ENCODE measurements at regions not wholly inside any gene's neighbourhood (a gene's known extent, or its start where the extent isn't known, plus 50 kb on each side); places are given as distances from the start of the nearest gene placed in this dataset.

DNA sequence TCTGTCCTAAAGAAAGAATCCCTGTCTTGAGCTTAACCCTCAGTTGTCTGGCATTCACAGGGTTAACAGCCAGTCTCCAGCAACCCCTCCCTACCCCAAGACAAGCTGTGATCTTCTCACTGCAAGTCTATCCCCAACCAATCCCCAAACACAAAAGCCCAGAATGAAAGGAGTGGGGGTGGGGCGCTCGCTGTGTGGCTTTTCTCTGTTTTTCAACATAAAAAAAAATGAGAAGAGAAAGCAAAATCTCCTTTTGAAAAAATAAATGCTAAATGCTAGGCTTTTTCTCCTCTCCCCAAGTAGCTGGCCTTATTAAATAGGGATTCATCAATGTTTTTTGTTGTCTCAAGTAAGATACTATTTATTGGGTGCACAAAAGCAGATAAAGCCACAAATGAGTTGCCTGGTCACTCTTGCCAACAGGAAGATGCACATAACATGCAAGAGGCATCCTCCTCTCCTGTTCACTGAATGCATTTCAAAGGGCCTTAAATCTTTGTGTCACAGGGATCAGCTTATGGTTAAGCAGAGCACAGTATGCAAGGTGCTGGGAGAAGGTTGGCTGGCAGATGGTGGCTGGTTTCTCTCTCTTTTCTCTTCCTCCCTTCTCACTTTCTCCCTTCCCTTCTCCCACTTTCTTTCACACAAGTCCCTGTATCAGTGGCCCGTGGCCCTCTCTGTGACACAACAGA, 225.6 kb downstream of the CMPK2 start:
- H3K36me3 ChIP-seq (replicated peaks in 1 of 2; ENCODE audit: control extremely low read depth in 1 of 2, control insufficient read depth in 1 of 2, extremely low read depth in 1 of 2, insufficient read depth in 2 of 2, low read length in 1 of 2), result no peaks in the 10 kb centered on the region
- no peaks in the 10 kb centered on the region for H3K4me1 Mint-ChIP-seq
- H3K27ac Mint-ChIP-seq, result no peak overlapping the region
- no peak overlapping the region for H2AFZ ChIP-seq (ENCODE audit: insufficient read depth, low read depth, low read length, poor library complexity, severe bottlenecking)
- H3K27ac ChIP-seq (ENCODE audit: low read length in 2 of 2), result no peak overlapping the region
- no peak overlapping the region for H3K4me3 ChIP-seq (ENCODE audit: control extremely low read depth in 1 of 5, extremely low read depth in 1 of 5, insufficient read depth in 1 of 5, low read depth in 2 of 5, low read length in 4 of 5)
- intact Hi-C loops (cut with micrococcal nuclease), result no loop called here
- DNase-seq (no peak), ATAC-seq (ENCODE audit: low read depth) (no peak)
- H3K79me2 ChIP-seq (ENCODE audit: control insufficient read depth, insufficient read depth, low read length), result no peaks in the 10 kb centered on the region
- no peaks in the 10 kb centered on the region for H3K4me1 ChIP-seq (ENCODE audit: control insufficient read depth in 2 of 2, insufficient read depth in 2 of 2, low read length in 2 of 2)
- no peak overlapping the region for H3K4me2 ChIP-seq (replicated peaks; ENCODE audit: low read depth, low read length, poor library complexity, severe bottlenecking)
- H4K20me1 ChIP-seq (ENCODE audit: control insufficient read depth, insufficient read depth, low read length, poor library complexity, severe bottlenecking), result no peaks in the 10 kb centered on the region
- no peaks in the 10 kb centered on the region for H3K9me3 Mint-ChIP-seq (ENCODE audit: insufficient read depth)
- H3K9ac ChIP-seq (ENCODE audit: low read length), result no peak overlapping the region
- WGBS (ENCODE audit: insufficient coverage), result no CpG with 5 or more reads among the region's 3 CpGs
- H3K4me3 Mint-ChIP-seq, result no peak overlapping the region
- CTCF ChIA-PET, result no interaction called here
- H3K27me3 Mint-ChIP-seq, result peaks cover 7% of the 10 kb centered on the region
- H3K27me3 ChIP-seq (replicated peaks in 1 of 4; ENCODE audit: control extremely low read depth in 1 of 4, control insufficient read depth in 3 of 4, insufficient read depth in 4 of 4, low read length in 3 of 4), result peaks cover 0 to 3% (median 0%) of the 10 kb centered on the region in 4 experiments
- no peaks in the 10 kb centered on the region for H3K9me3 ChIP-seq (ENCODE audit: control extremely low read depth in 1 of 3, control insufficient read depth in 2 of 3, insufficient read depth in 1 of 3, low read length in 2 of 3)
- POLR2A ChIA-PET, result no interaction called here
- TF ChIP-seq, protein P1, sequence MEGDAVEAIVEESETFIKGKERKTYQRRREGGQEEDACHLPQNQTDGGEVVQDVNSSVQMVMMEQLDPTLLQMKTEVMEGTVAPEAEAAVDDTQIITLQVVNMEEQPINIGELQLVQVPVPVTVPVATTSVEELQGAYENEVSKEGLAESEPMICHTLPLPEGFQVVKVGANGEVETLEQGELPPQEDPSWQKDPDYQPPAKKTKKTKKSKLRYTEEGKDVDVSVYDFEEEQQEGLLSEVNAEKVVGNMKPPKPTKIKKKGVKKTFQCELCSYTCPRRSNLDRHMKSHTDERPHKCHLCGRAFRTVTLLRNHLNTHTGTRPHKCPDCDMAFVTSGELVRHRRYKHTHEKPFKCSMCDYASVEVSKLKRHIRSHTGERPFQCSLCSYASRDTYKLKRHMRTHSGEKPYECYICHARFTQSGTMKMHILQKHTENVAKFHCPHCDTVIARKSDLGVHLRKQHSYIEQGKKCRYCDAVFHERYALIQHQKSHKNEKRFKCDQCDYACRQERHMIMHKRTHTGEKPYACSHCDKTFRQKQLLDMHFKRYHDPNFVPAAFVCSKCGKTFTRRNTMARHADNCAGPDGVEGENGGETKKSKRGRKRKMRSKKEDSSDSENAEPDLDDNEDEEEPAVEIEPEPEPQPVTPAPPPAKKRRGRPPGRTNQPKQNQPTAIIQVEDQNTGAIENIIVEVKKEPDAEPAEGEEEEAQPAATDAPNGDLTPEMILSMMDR (IDR thresholded peaks at IDR 0.05), result no peak
- TF ChIP-seq EZH2 (IDR thresholded peaks at IDR 0.05; ENCODE audit: borderline replicate concordance, insufficient read depth, low read depth, low read length, poor library complexity, severe bottlenecking), result no peak

DNA sequence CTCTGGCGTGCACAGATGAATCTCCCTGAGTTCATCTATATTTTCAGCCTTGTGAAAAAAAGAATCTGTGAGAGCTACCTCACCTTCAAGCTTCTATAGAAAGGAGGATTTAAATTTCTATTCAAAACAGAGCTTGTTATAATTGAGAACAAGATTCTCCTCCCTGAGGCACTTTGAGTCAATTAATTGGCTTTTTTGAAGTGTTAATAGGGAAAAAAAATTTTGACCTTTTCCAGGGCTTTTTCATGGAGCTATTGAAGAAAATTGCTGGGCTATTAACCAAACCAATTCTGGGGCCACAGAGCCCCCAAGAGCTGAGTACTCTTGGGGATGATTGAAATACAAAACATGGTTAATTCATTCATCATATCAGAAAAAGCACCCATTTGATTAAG, 225.1 kb downstream of the CMPK2 start:
- no CpG with 5 or more reads among the region's 1 CpG for WGBS (ENCODE audit: insufficient coverage)
- H2AFZ ChIP-seq (ENCODE audit: insufficient read depth, low read depth, low read length, poor library complexity, severe bottlenecking), result no peak overlapping the region
- H3K4me3 Mint-ChIP-seq, result no peak overlapping the region
- no peak overlapping the region for H3K9ac ChIP-seq (ENCODE audit: low read length)
- no peak overlapping the region for H3K27ac ChIP-seq (ENCODE audit: low read length in 2 of 2)
- H3K79me2 ChIP-seq (ENCODE audit: control insufficient read depth, insufficient read depth, low read length), result no peaks in the 10 kb centered on the region
- ATAC-seq (ENCODE audit: low read depth) (no peak), DNase-seq (no peak)
- H3K4me3 ChIP-seq (ENCODE audit: control extremely low read depth in 1 of 5, extremely low read depth in 1 of 5, insufficient read depth in 1 of 5, low read depth in 2 of 5, low read length in 4 of 5), result no peak overlapping the region
- TF ChIP-seq EZH2 (IDR thresholded peaks at IDR 0.05; ENCODE audit: borderline replicate concordance, insufficient read depth, low read depth, low read length, poor library complexity, severe bottlenecking), result no peak
- TF ChIP-seq, protein P1 (IDR thresholded peaks at IDR 0.05), result no peak
- POLR2A ChIA-PET, result no interaction called here
- CTCF ChIA-PET, result no interaction called here
- no peak overlapping the region for H3K4me2 ChIP-seq (replicated peaks; ENCODE audit: low read depth, low read length, poor library complexity, severe bottlenecking)
- H4K20me1 ChIP-seq (ENCODE audit: control insufficient read depth, insufficient read depth, low read length, poor library complexity, severe bottlenecking), result no peaks in the 10 kb centered on the region
- H3K27ac Mint-ChIP-seq, result no peak overlapping the region
- H3K27me3 Mint-ChIP-seq, result peaks cover 7% of the 10 kb centered on the region
- H3K4me1 ChIP-seq (ENCODE audit: control insufficient read depth in 2 of 2, insufficient read depth in 2 of 2, low read length in 2 of 2), result no peaks in the 10 kb centered on the region
- intact Hi-C loops (cut with micrococcal nuclease), result no loop called here
- no peaks in the 10 kb centered on the region for H3K9me3 Mint-ChIP-seq (ENCODE audit: insufficient read depth)
- H3K4me1 Mint-ChIP-seq, result no peaks in the 10 kb centered on the region
- no peaks in the 10 kb centered on the region for H3K9me3 ChIP-seq (ENCODE audit: control extremely low read depth in 1 of 3, control insufficient read depth in 2 of 3, insufficient read depth in 1 of 3, low read length in 2 of 3)
- peaks cover 0 to 3% (median 0%) of the 10 kb centered on the region in 4 experiments for H3K27me3 ChIP-seq (replicated peaks in 1 of 4; ENCODE audit: control extremely low read depth in 1 of 4, control insufficient read depth in 3 of 4, insufficient read depth in 4 of 4, low read length in 3 of 4)
- H3K36me3 ChIP-seq (replicated peaks in 1 of 2; ENCODE audit: control extremely low read depth in 1 of 2, control insufficient read depth in 1 of 2, extremely low read depth in 1 of 2, insufficient read depth in 2 of 2, low read length in 1 of 2), result no peaks in the 10 kb centered on the region

Measured in B cell (primary cell).